T47D (cell line): ENCODE measurements at regions not wholly inside any gene's neighbourhood (a gene's known extent, or its start where the extent isn't known, plus 50 kb on each side); places are given as distances from the start of the nearest gene placed in this dataset.
"Not testable (repeated sequence)": the region's sequence is repeated elsewhere in the genome, so short reads cannot be mapped to it uniquely, and the experiment has no call there.

Source experiments
- DNase-seq, 2 experiments: peaks; one replicate each; pipeline versions ENCODE4 v3.0.0 to v3.0.0-alpha.2; 2011 to 2012; ENCODE audit warnings: low read depth in 1 of 2, low spot score in 1 of 2
- in situ Hi-C: cut with HindIII; loops from 2 replicates; pipeline ENCODE4 v1.10.0; 2016; ENCODE audit warnings: low sequenced_read_pairs, low pct_unique_long_range_greater_than_20kb

- in situ Hi-C loops, DNase-seq: not testable (repeated sequence)
Observed at GRCh38 chr15:101967364-101967763, 155.4 kb downstream of the OR4F15 start.

- in situ Hi-C loops, DNase-seq: not testable (repeated sequence)
Observed at GRCh38 chr15:101970605-101971004, 158.6 kb downstream of the OR4F15 start.

- DNase-seq, in situ Hi-C loops: not testable (repeated sequence)
Observed at GRCh38 chr15:101977281-101977680, 165.3 kb downstream of the OR4F15 start.

GRCh38 chr15:101980206-101980910 is 168.4 kb downstream of the OR4F15 start:
- DNase-seq = peak; percentile 0 to 37
- in situ Hi-C loops = not testable (repeated sequence)
